ENCODE measurements at regions not wholly inside any gene's neighbourhood (a gene's known extent, or its start where the extent isn't known, plus 50 kb on each side); places are given as distances from the start of the nearest gene placed in this dataset.
A peak's percentile ranks its signal among the peaks of the same experiment; 100 is the strongest.

DNA sequence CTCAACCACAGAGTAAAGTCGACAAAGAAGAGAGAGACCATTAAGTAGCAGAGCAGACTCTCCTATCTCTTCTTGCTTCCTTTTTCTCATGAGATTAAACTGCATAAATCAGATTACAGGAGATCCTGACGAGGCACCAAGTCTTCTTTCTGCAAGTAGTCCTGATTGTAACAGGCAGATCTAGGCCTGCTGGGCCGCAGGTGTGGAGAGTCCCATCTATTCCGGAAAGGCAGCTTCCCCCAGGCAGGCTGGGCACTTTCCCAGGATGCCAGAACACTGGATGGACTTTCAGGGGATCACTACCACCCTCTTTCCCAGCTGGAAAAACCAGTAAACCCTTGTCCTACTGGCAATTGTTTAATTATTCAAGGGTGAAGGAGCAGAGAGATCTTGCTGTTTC is 173.0 kb upstream of the CADM1 start (continued):
- TF ChIP-seq EZH2phosphoT487 (IDR thresholded peaks at IDR 0.05; ENCODE audit: borderline replicate concordance, low read depth) (no peak), RAD21 (IDR thresholded peaks at IDR 0.05; ENCODE audit: low read length) (no peak)
- TF ChIP-seq, protein P1, sequence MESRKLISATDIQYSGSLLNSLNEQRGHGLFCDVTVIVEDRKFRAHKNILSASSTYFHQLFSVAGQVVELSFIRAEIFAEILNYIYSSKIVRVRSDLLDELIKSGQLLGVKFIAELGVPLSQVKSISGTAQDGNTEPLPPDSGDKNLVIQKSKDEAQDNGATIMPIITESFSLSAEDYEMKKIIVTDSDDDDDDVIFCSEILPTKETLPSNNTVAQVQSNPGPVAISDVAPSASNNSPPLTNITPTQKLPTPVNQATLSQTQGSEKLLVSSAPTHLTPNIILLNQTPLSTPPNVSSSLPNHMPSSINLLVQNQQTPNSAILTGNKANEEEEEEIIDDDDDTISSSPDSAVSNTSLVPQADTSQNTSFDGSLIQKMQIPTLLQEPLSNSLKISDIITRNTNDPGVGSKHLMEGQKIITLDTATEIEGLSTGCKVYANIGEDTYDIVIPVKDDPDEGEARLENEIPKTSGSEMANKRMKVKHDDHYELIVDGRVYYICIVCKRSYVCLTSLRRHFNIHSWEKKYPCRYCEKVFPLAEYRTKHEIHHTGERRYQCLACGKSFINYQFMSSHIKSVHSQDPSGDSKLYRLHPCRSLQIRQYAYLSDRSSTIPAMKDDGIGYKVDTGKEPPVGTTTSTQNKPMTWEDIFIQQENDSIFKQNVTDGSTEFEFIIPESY (IDR thresholded peaks at IDR 0.05; ENCODE audit: borderline replicate concordance, low read depth) = no peak
- TF ChIP-seq, protein P2, sequence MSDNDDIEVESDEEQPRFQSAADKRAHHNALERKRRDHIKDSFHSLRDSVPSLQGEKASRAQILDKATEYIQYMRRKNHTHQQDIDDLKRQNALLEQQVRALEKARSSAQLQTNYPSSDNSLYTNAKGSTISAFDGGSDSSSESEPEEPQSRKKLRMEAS (IDR thresholded peaks at IDR 0.05; ENCODE audit: low read depth) = no peak

DNA sequence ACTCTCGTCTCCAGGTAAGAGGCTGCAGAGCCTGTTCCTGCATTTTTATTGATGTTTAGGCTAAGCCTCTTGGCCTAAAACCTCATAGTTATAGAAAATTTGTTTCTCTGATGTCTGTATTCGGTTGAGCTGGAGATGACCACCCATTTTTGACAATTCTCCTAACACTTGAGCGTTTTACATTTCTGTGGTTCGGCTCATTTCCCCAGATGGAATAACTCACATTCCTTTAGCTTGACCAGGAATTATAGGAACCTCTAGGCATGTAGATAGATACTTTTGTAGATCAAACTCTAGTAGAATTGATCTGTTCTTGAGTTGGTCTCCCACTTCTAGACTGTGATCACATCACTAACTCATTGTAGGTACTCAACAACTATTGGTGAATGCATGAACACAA is 172.6 kb upstream of the CADM1 start:
- Histone ChIP-seq H3K36me3 (replicated peaks in 1 of 2; ENCODE audit: control insufficient read depth in 1 of 2, insufficient read depth in 2 of 2, low read length in 1 of 2) (no peaks in the 10 kb centered on the region), H3F3A (replicated peaks; ENCODE audit: insufficient read depth) (peaks cover 5% of the 10 kb centered on the region), H3K79me2 (ENCODE audit: insufficient read depth) (no peaks in the 10 kb centered on the region), H2AFZ (ENCODE audit: low read depth) (peak overlapping the region; percentile 66; the same call in 1 of the 2 replicates), H3K27ac (ENCODE audit: low read depth in 2 of 2, low read length in 1 of 2) (peak overlapping the region; percentile 22 to 39; a peak in 2 of 4 replicates), H3K27me3 (ENCODE audit: insufficient read depth) (no peaks in the 10 kb centered on the region), H3K9me3 (no peaks in the 10 kb centered on the region), H3K9me2 (no peaks in the 10 kb centered on the region), H4K20me1 (ENCODE audit: insufficient read depth) (no peaks in the 10 kb centered on the region), H3K9ac (no peak overlapping the region; the same call in 1 of the 2 replicates), H3K4me2 (peak overlapping the region; percentile 50; the same call in 1 of the 2 replicates), H3K4me3 (ENCODE audit: low read depth in 2 of 2, low read length in 1 of 2) (no peak overlapping the region), H3K4me1 (ENCODE audit: control insufficient read depth in 1 of 2, insufficient read depth in 2 of 2, low read depth in 1 of 2, low read length in 1 of 2) (peaks cover 9 to 40% of the 10 kb centered on the region in 2 experiments; a peak in 3 of 4 replicates)
- WGBS (ENCODE audit: low lambda C conversion rate) = 45% methylated on average over 4 of the region's 4 CpGs
- DNase-seq = no peak
- TF ChIP-seq TEAD4 (IDR thresholded peaks at IDR 0.05; ENCODE audit: borderline replicate concordance, insufficient read depth) = no peak
- no peak for TF ChIP-seq RAD21 (IDR thresholded peaks at IDR 0.05; ENCODE audit: low read length)
- TF ChIP-seq RCOR1 (IDR thresholded peaks at IDR 0.05; ENCODE audit: low read length) = no peak
- no peak for TF ChIP-seq NRF1 (IDR thresholded peaks at IDR 0.05; ENCODE audit: low read depth, low read length)
- no peak for TF ChIP-seq FOXM1 (IDR thresholded peaks at IDR 0.05; ENCODE audit: low read depth)
- TF ChIP-seq SIN3A (IDR thresholded peaks at IDR 0.05; ENCODE audit: borderline replicate concordance, low read depth, low read length) = no peak
- no peak for TF ChIP-seq MEF2A (IDR thresholded peaks at IDR 0.05; ENCODE audit: borderline replicate concordance, low read depth)
- ChIA-PET POLR2A (no interaction called here), CTCF (no interaction called here)

DNA sequence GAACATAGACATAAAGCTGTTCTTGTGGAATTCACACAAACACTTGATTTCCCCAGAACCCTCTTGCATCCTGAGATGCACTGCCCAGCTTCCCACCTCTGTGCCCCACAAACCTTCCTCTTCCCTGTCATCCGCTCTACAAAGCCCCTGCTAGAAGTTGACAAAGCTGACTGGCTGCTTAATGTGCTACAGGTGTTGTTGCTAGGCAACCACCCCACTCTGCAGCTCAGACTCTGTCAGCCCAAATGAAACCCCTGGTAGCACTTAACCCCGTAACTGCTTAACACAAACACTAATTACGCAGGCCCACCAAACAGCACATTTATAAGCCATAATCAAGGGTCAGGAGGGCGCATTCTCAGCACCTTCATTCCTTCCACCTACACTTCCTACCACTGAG is 172.0 kb upstream of the CADM1 start:
- H3K27ac ChIP-seq (ENCODE audit: low read depth in 2 of 2, low read length in 1 of 2) = 0 out of 4 replicates have a peak overlapping the region, but pooled peaks of 1 of the 2 experiments have one; percentile 39
- no peak for TF ChIP-seq JUND (IDR thresholded peaks at IDR 0.05)
- TF ChIP-seq, protein P1 (IDR thresholded peaks at IDR 0.05; ENCODE audit: borderline replicate concordance, low read depth) = no peak
- no peak for TF ChIP-seq TCF12 (IDR thresholded peaks at IDR 0.05)
- TF ChIP-seq, protein P3, sequence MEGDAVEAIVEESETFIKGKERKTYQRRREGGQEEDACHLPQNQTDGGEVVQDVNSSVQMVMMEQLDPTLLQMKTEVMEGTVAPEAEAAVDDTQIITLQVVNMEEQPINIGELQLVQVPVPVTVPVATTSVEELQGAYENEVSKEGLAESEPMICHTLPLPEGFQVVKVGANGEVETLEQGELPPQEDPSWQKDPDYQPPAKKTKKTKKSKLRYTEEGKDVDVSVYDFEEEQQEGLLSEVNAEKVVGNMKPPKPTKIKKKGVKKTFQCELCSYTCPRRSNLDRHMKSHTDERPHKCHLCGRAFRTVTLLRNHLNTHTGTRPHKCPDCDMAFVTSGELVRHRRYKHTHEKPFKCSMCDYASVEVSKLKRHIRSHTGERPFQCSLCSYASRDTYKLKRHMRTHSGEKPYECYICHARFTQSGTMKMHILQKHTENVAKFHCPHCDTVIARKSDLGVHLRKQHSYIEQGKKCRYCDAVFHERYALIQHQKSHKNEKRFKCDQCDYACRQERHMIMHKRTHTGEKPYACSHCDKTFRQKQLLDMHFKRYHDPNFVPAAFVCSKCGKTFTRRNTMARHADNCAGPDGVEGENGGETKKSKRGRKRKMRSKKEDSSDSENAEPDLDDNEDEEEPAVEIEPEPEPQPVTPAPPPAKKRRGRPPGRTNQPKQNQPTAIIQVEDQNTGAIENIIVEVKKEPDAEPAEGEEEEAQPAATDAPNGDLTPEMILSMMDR (IDR thresholded peaks at IDR 0.05) = no peak
- TF ChIP-seq RXRA (IDR thresholded peaks at IDR 0.05; ENCODE audit: borderline replicate concordance, low read depth) = no peak
- no peak for TF ChIP-seq NFIC (IDR thresholded peaks at IDR 0.05; ENCODE audit: borderline replicate concordance)
- TF ChIP-seq GATA2 (CRISPR knock-in tag; IDR thresholded peaks at IDR 0.05) = no peak
- TF ChIP-seq CHD2 (IDR thresholded peaks at IDR 0.05; ENCODE audit: low read length, partially characterized antibody) = no peak
- no peak for TF ChIP-seq ELF1 (IDR thresholded peaks at IDR 0.05)
- no peak for TF ChIP-seq EZH2phosphoT487 (IDR thresholded peaks at IDR 0.05; ENCODE audit: borderline replicate concordance, low read depth)

More for the DNA sequence above, 172.0 kb upstream of the CADM1 start:
- no peaks in the 10 kb centered on the region for H3K27me3 ChIP-seq (ENCODE audit: insufficient read depth)
- H3K79me2 ChIP-seq (ENCODE audit: insufficient read depth) = no peaks in the 10 kb centered on the region
- no peak for DNase-seq
- ChIA-PET CTCF (no interaction called here), POLR2A (no interaction called here)
- no peaks in the 10 kb centered on the region for H3K9me3 ChIP-seq
- H3K9me2 ChIP-seq = no peaks in the 10 kb centered on the region
- H3K4me3 ChIP-seq (ENCODE audit: low read depth in 2 of 2, low read length in 1 of 2) = no peak overlapping the region
- H3F3A ChIP-seq (replicated peaks; ENCODE audit: insufficient read depth) = peaks cover 5% of the 10 kb centered on the region
- no peaks in the 10 kb centered on the region for H3K36me3 ChIP-seq (replicated peaks in 1 of 2; ENCODE audit: control insufficient read depth in 1 of 2, insufficient read depth in 2 of 2, low read length in 1 of 2)
- WGBS (ENCODE audit: low lambda C conversion rate) = 74% methylated on average over 4 of the region's 4 CpGs
- H4K20me1 ChIP-seq (ENCODE audit: insufficient read depth) = no peaks in the 10 kb centered on the region
- H3K4me1 ChIP-seq (ENCODE audit: control insufficient read depth in 1 of 2, insufficient read depth in 2 of 2, low read depth in 1 of 2, low read length in 1 of 2) = peaks cover 9 to 40% of the 10 kb centered on the region in 2 experiments; a peak in 3 of 4 replicates
- no peak overlapping the region for H2AFZ ChIP-seq (ENCODE audit: low read depth)
- 0 out of 2 replicates have a peak overlapping the region, but pooled peaks have one; percentile 50 for H3K4me2 ChIP-seq
- H3K9ac ChIP-seq = no peak overlapping the region; the same call in 1 of the 2 replicates

Data from SK-N-SH (cell line).